T-helper 17 cell (primary cell): ENCODE measurements at regions not wholly inside any gene's neighbourhood (a gene's known extent, or its start where the extent isn't known, plus 50 kb on each side); places are given as distances from the start of the nearest gene placed in this dataset.

Source experiments
- ATAC-seq: fragments of 150-1000 bp; cut with Tn5 transposase; 2 replicates; pipeline ENCODE4 v1.10.0; 2021; ENCODE audit warnings: mild to moderate bottlenecking, moderate library complexity
- DNase-seq, 3 donors: peaks; one replicate each; pipeline versions ENCODE4 v3.0.0 to v3.0.0-alpha.2; 2020 to 2021
- H3K9me3 ChIP-seq: one replicate; pipeline ENCODE4 v1.7.0; 2013; ENCODE audit warnings: low read length, mild to moderate bottlenecking; ENCODE audit not compliant: control insufficient read depth, poor library complexity, severe bottlenecking
- H3K27ac Mint-ChIP-seq: one replicate; pipeline ENCODE4 v1.8.0; 2022; ENCODE audit warnings: mild to moderate bottlenecking, moderate library complexity, mixed read lengths
- H3K27me3 Mint-ChIP-seq: one replicate; pipeline ENCODE4 v1.8.0; 2022; ENCODE audit warnings: mixed read lengths
- H3K36me3 Mint-ChIP-seq: one replicate; pipeline ENCODE4 v1.8.0; 2022; ENCODE audit warnings: low read depth, mixed read lengths
- H3K4me1 Mint-ChIP-seq: one replicate; pipeline ENCODE4 v1.8.0; 2022; ENCODE audit warnings: mild to moderate bottlenecking, mixed read lengths
- H3K4me3 Mint-ChIP-seq: one replicate; pipeline ENCODE4 v1.8.0; 2022; ENCODE audit warnings: mild to moderate bottlenecking, moderate library complexity, mixed read lengths

DNA sequence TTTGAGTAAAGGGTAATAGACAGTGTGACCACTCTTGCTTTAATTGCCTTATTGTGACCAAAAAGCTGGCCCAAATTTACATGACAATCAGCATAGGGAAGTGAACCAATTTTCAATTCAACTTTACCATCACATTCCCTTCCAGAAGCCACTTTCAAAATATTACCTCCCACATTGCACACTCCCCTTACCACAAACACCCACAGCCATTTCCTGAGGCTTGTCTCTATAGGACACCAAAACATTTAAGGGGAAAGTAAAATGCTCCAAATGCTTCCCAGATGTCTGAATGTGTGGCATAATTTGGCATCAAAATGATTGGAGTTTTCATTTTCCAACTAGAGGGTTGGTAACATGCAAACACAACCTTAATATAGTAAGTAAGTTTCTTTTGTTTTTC lies 616.1 kb downstream of the SLC4A3 start:
- Mint-ChIP-seq H3K4me3 (no peak overlapping the region), H3K4me1 (no peaks in the 10 kb centered on the region), H3K36me3 (no peaks in the 10 kb centered on the region), H3K27me3 (no peaks in the 10 kb centered on the region), H3K27ac (no peak overlapping the region)
- DNase-seq (no peak), ATAC-seq (no peak)
- no peaks in the 10 kb centered on the region for H3K9me3 ChIP-seq

DNA sequence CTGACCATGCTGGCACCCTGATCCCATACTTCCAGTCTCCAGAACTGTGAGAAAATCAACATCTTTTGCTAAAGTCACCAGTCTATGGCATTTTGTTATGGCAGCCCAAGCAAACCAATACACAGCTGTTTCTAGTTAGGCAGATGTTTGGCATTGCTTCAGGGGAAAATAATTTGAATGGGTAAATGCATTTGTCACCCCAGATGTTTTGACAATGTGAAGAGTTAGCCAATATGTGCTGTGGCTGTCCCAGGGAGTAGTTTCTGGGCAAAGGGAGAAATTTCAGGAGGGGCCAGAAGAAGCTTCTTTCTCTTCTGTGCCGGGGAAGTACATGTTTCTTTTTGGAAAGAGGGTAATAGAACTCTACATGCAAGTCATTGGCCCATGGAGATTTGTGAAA lies 619.0 kb downstream of the SLC4A3 start:
- H3K9me3 ChIP-seq, result no peaks in the 10 kb centered on the region
- H3K27me3 Mint-ChIP-seq, result no peaks in the 10 kb centered on the region
- H3K36me3 Mint-ChIP-seq, result no peaks in the 10 kb centered on the region
- ATAC-seq (no peak), DNase-seq (no peak)
- no peak overlapping the region for H3K4me3 Mint-ChIP-seq
- no peak overlapping the region for H3K27ac Mint-ChIP-seq
- H3K4me1 Mint-ChIP-seq, result no peaks in the 10 kb centered on the region

DNA sequence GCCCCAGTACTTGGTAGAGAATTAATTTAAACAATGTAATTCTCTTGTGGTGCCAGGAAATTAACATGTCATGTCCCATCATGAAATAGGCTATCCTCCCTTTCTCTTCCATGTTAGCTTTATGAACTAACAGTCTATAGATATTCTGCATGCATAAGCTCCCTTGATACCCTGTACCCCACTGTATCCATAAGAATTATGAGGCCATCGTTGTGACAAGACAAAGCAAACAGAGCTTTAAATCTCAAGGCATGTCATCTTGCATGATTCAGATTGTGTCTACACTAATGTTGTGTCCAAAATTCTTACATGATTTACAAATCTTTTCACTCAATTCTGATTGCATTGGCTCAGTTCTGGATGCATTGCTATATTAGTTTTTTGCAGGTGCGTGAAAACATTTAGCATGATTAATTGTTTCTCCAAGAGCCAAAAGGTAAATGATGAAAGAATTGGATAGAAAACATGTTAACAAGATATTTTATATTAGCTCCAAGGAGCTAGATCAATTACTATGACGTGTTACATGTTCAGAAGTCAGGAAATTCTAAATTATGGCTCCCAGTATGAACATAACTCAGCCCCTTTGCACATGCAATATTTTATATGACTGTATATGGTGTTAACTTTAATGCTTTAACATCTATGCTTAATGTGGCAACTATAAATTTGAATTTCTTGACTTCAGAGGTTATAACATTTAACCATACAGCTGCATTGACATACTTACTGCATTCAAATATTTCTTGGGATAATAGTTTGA lies 620.3 kb downstream of the SLC4A3 start:
- no peaks in the 10 kb centered on the region for H3K9me3 ChIP-seq
- H3K4me3 Mint-ChIP-seq, result no peak overlapping the region
- DNase-seq, result no peak
- no peaks in the 10 kb centered on the region for H3K36me3 Mint-ChIP-seq
- no peak overlapping the region for H3K27ac Mint-ChIP-seq
- H3K4me1 Mint-ChIP-seq, result no peaks in the 10 kb centered on the region
- no peak for ATAC-seq
- H3K27me3 Mint-ChIP-seq, result no peaks in the 10 kb centered on the region

DNA sequence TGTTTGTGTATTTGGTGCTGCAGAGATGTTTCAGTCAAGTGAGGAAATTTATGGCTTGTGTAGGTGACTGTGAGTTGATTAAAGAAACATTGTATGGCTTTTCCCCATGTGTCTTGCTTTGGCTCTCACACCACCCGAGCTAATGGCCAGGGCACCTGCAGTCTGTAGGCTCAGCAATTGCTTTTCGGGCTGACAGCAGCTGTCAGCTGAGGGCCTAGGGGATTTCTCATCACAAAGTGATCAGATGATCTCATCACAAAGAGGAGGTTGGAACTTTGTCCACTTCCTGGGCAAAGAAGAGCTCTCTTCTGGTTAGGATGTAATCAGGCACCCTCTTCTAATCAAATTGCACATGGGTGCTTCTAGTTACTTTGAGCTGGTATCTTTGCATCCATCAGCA lies 632.2 kb downstream of the SLC4A3 start:
- H3K9me3 ChIP-seq, result no peaks in the 10 kb centered on the region
- no peaks in the 10 kb centered on the region for H3K4me1 Mint-ChIP-seq
- no peak overlapping the region for H3K4me3 Mint-ChIP-seq
- H3K36me3 Mint-ChIP-seq, result no peaks in the 10 kb centered on the region
- ATAC-seq (no peak), DNase-seq (no peak)
- no peak overlapping the region for H3K27ac Mint-ChIP-seq
- H3K27me3 Mint-ChIP-seq, result no peaks in the 10 kb centered on the region

DNA sequence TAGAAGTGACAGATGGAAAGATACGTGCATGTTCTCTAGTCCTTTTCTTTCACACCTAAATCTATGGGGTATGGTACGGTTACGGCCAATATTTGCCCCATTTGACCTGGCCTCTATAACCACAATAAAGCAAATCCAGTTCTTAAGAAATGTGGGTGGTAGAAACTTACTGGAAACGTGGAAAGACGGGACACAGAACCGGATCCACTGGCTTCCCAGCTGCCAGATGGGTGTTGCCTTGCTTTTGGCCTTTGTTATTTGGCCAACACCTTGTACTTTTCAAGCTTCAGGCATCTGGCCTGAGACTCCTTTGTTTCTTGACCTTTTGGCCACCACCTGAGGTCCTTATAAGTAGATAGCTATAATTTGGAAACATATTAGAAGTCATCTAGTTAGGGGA lies 635.9 kb downstream of the SLC4A3 start:
- Mint-ChIP-seq H3K4me1 (no peaks in the 10 kb centered on the region), H3K27ac (no peak overlapping the region), H3K36me3 (no peaks in the 10 kb centered on the region), H3K4me3 (no peak overlapping the region), H3K27me3 (no peaks in the 10 kb centered on the region)
- no peaks in the 10 kb centered on the region for H3K9me3 ChIP-seq
- ATAC-seq (no peak), DNase-seq (no peak)

DNA sequence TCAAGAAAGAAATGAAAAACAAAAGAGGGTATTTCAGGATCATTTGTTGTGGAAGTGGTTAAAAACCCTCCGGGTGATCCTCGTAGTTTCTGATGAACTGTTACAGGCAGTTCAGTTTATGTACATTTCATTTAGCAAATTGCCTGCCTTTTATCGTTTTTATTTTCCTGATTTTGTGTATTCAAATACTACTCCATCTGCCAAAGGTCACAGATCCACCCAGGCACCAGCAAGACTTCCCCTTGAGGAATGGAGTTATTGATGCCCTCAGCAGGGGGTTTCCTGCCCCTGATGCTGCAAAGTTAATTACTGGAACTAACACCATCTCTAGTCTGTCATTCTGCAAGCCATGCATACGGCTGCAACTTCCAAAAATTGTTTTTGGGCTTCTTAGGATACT lies 641.9 kb downstream of the SLC4A3 start:
- no peaks in the 10 kb centered on the region for H3K36me3 Mint-ChIP-seq
- no peak overlapping the region for H3K4me3 Mint-ChIP-seq
- ATAC-seq, result no peak
- H3K27me3 Mint-ChIP-seq, result no peaks in the 10 kb centered on the region
- H3K4me1 Mint-ChIP-seq, result no peaks in the 10 kb centered on the region
- no peak overlapping the region for H3K27ac Mint-ChIP-seq
- H3K9me3 ChIP-seq, result no peaks in the 10 kb centered on the region
- DNase-seq, result no peak

DNA sequence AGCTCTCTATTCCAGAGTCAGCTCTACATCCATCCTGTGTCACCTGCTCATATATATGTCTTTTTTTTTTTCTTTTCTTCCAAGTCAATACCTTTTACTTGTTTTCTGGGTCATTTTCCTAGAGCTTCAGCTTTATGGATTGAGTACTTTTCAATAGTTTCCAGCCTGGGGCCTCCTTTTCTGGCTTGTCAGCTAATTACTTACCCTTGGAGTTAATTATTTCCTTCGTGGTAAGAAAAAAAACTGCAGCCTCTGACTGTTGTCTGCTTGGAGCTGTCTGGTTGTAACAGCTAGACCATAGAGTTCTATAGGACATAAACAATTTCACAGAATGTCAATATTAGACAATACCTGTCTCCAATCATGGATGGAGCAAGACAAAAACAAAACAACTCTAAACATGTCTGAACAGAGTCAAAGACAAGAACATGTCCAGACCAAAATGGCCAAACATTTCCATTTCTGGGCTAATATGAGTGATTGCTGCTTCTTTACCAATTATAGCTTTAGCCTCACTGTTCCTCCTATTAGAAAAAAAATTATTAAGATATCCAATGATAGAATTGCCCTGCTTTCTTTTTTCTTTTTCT lies 643.1 kb downstream of the SLC4A3 start:
- DNase-seq (no peak), ATAC-seq (no peak)
- Mint-ChIP-seq H3K36me3 (no peaks in the 10 kb centered on the region), H3K4me3 (no peak overlapping the region), H3K27me3 (no peaks in the 10 kb centered on the region), H3K4me1 (no peaks in the 10 kb centered on the region), H3K27ac (no peak overlapping the region)
- no peaks in the 10 kb centered on the region for H3K9me3 ChIP-seq

DNA sequence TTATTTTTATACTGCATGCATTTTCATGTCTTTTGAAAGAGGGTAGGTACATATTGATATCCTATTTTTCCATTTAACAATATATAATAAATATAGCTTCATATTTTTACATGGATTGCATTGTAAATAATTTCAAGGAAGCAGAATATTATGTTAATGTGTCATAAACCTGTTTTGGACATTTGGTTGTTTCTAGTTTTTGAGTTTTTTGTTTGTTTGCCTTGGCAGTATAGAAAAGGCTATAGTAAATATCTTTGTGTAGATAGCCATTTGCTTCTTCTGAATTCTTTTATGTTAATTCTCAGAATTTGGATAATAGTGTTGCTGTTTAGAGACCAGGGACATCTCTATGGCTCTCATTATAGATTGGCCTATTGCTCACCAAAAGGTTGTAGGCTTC lies 645.2 kb downstream of the SLC4A3 start:
- no peaks in the 10 kb centered on the region for H3K4me1 Mint-ChIP-seq
- DNase-seq (no peak), ATAC-seq (no peak)
- no peak overlapping the region for H3K27ac Mint-ChIP-seq
- no peak overlapping the region for H3K4me3 Mint-ChIP-seq
- no peaks in the 10 kb centered on the region for H3K9me3 ChIP-seq
- H3K27me3 Mint-ChIP-seq, result no peaks in the 10 kb centered on the region
- H3K36me3 Mint-ChIP-seq, result no peaks in the 10 kb centered on the region

DNA sequence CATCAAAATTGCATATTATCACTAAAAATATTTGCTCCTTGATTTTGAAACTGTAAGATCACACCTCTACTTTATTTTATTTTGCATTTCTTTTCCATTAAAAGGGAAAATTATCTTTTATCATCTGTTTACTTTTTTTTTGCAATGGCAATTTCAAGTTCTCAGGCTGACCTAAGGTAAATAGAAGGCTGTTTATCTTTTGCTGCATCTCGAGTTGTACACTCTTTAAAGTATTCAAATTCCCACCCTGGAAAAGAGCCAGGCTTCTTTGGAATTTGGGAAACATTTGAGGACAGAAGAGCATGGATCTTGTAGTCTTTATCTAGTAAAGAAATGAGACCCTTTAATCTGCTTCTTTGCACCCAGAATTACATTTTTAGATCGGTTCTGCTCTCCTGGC lies 645.7 kb downstream of the SLC4A3 start:
- no peaks in the 10 kb centered on the region for H3K36me3 Mint-ChIP-seq
- no peak overlapping the region for H3K4me3 Mint-ChIP-seq
- ATAC-seq (no peak), DNase-seq (no peak)
- no peaks in the 10 kb centered on the region for H3K9me3 ChIP-seq
- no peak overlapping the region for H3K27ac Mint-ChIP-seq
- H3K27me3 Mint-ChIP-seq, result no peaks in the 10 kb centered on the region
- no peaks in the 10 kb centered on the region for H3K4me1 Mint-ChIP-seq

DNA sequence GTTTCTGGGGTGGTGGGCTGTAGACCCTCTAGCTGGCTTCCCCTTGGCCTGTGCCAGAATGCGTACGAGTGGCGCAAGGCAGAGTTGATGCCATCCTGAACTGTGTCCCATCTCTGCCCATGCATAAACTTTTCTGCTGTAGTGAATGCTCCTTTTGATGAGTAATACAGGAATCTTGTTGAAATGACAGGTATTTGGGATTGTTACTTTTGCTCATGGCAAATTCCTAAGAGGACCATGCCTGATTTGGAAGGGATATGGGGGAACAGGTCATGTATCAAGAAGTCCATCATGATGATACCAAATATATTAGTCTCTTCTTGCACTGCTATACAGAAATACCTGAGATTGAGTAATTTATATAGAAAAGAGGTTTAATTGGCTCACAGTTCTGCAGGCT lies 648.0 kb downstream of the SLC4A3 start:
- Mint-ChIP-seq H3K36me3 (no peaks in the 10 kb centered on the region), H3K27me3 (no peaks in the 10 kb centered on the region), H3K4me1 (no peaks in the 10 kb centered on the region), H3K4me3 (no peak overlapping the region), H3K27ac (no peak overlapping the region)
- H3K9me3 ChIP-seq, result no peaks in the 10 kb centered on the region
- no peak for ATAC-seq
- DNase-seq, result no peak

DNA sequence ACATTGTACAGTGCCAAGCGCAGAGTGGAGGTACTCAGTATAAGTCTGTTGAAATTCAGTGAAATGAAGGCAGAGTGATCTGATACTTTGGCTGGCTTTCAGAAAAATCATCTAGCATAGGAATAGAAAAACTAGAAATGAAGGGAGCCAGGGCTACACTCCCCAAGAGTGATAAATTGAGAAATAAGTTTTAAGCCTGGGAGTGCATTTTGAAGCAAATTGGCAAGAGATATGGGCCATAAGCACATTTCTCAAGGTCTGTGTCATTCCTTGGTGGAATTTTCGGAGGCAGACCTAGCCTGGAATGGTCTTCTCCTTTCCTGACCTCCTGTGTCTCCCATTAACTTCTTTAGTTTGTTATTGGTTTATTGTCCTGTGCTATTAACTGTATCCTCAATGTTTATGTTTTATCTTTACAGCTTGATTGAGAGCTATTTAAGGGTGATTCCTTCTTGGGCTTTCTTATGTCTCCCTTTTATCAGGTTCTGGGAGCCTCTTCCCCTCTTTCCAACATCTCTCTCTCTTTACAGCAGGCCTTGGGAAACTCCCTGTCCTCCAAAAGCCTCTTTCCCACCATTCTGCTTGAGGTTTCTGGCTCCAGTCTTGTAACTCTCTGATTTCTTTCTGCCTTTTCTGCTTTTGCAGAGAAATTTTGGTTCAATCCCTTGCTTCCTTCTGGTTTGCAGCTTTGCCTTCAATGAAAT lies 649.5 kb downstream of the SLC4A3 start:
- H3K4me3 Mint-ChIP-seq, result no peak overlapping the region
- ATAC-seq, result no peak
- no peaks in the 10 kb centered on the region for H3K4me1 Mint-ChIP-seq
- H3K36me3 Mint-ChIP-seq, result no peaks in the 10 kb centered on the region
- H3K9me3 ChIP-seq, result no peaks in the 10 kb centered on the region
- DNase-seq, result no peak
- no peaks in the 10 kb centered on the region for H3K27me3 Mint-ChIP-seq
- no peak overlapping the region for H3K27ac Mint-ChIP-seq

DNA sequence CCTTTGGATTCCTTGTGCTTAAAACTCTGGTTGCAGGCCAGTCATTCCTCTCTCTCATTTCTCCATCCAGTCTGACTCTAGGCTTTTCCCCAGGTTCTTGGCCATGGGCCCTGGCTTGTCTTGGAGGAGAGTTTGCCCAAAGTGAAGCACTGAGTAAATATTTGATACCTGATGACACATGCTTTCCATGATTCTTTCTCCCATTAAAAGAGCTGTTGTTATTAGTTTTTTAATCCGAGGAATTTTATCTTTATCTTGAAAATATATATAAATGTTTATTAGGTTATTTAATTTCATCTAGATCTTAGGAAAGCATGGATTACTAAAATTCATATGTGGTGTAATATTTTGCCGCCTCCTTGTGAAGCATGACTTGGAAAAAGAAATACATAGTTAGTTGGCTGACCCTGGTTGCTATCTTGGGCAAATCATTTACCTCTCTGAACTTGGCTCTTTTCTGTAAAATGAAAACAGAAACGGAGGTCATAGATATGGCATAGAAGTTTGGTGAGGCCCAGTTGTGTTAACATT lies 650.1 kb downstream of the SLC4A3 start:
- no peak overlapping the region for H3K27ac Mint-ChIP-seq
- no peak for DNase-seq
- no peaks in the 10 kb centered on the region for H3K4me1 Mint-ChIP-seq
- no peak overlapping the region for H3K4me3 Mint-ChIP-seq
- no peaks in the 10 kb centered on the region for H3K9me3 ChIP-seq
- no peaks in the 10 kb centered on the region for H3K36me3 Mint-ChIP-seq
- no peak for ATAC-seq
- no peaks in the 10 kb centered on the region for H3K27me3 Mint-ChIP-seq

DNA sequence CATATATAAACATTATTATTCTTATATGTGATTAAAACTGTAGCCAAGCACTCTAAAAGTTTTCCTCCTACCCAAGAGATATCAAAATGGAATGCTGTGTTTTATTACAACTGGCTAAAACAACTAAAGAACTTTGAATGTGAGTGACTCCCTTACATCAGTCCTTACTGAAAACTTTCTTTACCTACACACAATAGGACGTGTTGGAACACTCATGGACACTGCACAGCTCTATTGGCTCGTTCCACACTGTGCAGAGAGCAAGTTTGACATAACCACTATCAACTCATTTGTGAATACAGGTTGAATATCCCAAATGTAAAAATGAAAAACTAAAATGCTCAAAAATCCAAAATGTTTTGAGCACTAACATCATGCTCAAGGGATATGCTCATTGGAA lies 650.6 kb downstream of the SLC4A3 start:
- Mint-ChIP-seq H3K27ac (no peak overlapping the region), H3K27me3 (no peaks in the 10 kb centered on the region), H3K4me3 (no peak overlapping the region), H3K4me1 (no peaks in the 10 kb centered on the region), H3K36me3 (no peaks in the 10 kb centered on the region)
- no peak for ATAC-seq
- H3K9me3 ChIP-seq, result no peaks in the 10 kb centered on the region
- DNase-seq, result no peak
